ENCODE measurements at regions not wholly inside any gene's neighbourhood (a gene's known extent, or its start where the extent isn't known, plus 50 kb on each side); places are given as distances from the start of the nearest gene placed in this dataset.
"Not testable (repeated sequence)": the region's sequence is repeated elsewhere in the genome, so short reads cannot be mapped to it uniquely, and the experiment has no call there.

GRCh38 chr15:20303248-20304171 is 238.1 kb downstream of the GOLGA6L6 start:
- H3K9me3 ChIP-seq (replicated peaks); H3K4me1 ChIP-seq (replicated peaks); H3K36me3 ChIP-seq; H3K27me3 ChIP-seq (replicated peaks); H3K4me3 ChIP-seq; DNase-seq (ENCODE audit: low read depth in 1 of 2, low spot score in 2 of 2); H3K27ac ChIP-seq: not testable (repeated sequence)

GRCh38 chr15:20302141-20303069 is 239.2 kb downstream of the GOLGA6L6 start:
- not testable (repeated sequence) for DNase-seq (ENCODE audit: low read depth in 1 of 2, low spot score in 2 of 2); H3K27ac ChIP-seq; H3K9me3 ChIP-seq (replicated peaks); H3K27me3 ChIP-seq (replicated peaks); H3K4me3 ChIP-seq; H3K4me1 ChIP-seq (replicated peaks); H3K36me3 ChIP-seq

GRCh38 chr15:20301471-20302081 is 240.0 kb downstream of the GOLGA6L6 start:
- not testable (repeated sequence) for H3K4me3 ChIP-seq; H3K36me3 ChIP-seq; H3K27ac ChIP-seq; H3K4me1 ChIP-seq (replicated peaks); H3K9me3 ChIP-seq (replicated peaks); DNase-seq (ENCODE audit: low read depth in 1 of 2, low spot score in 2 of 2); H3K27me3 ChIP-seq (replicated peaks)

- not testable (repeated sequence) for H3K9me3 ChIP-seq (replicated peaks); H3K36me3 ChIP-seq; H3K4me1 ChIP-seq (replicated peaks); H3K27ac ChIP-seq; DNase-seq (ENCODE audit: low read depth in 1 of 2, low spot score in 2 of 2); H3K27me3 ChIP-seq (replicated peaks); H3K4me3 ChIP-seq
Observed at GRCh38 chr15:20301041-20301390, 240.6 kb downstream of the GOLGA6L6 start.

- not testable (repeated sequence) for H3K4me1 ChIP-seq (replicated peaks); DNase-seq (ENCODE audit: low read depth in 1 of 2, low spot score in 2 of 2); H3K27me3 ChIP-seq (replicated peaks); H3K9me3 ChIP-seq (replicated peaks); H3K27ac ChIP-seq; H3K36me3 ChIP-seq; H3K4me3 ChIP-seq
Observed at GRCh38 chr15:20300351-20301040, 241.1 kb downstream of the GOLGA6L6 start.

- H3K4me3 ChIP-seq; H3K27ac ChIP-seq; H3K9me3 ChIP-seq (replicated peaks); H3K27me3 ChIP-seq (replicated peaks); DNase-seq (ENCODE audit: low read depth in 1 of 2, low spot score in 2 of 2); H3K4me1 ChIP-seq (replicated peaks); H3K36me3 ChIP-seq: not testable (repeated sequence)
Observed at GRCh38 chr15:20297603-20298123, 243.9 kb downstream of the GOLGA6L6 start.

- H3K27me3 ChIP-seq (replicated peaks); H3K36me3 ChIP-seq; H3K27ac ChIP-seq; H3K4me3 ChIP-seq; H3K9me3 ChIP-seq (replicated peaks); H3K4me1 ChIP-seq (replicated peaks); DNase-seq (ENCODE audit: low read depth in 1 of 2, low spot score in 2 of 2): not testable (repeated sequence)
Observed at GRCh38 chr15:20296261-20296660, 245.3 kb downstream of the GOLGA6L6 start.

- H3K9me3 ChIP-seq (replicated peaks), result no peaks in the 10 kb centered on the region
- no peak overlapping the region for H3K4me3 ChIP-seq
- H3K36me3 ChIP-seq, result no peaks in the 10 kb centered on the region
- no peak for DNase-seq (ENCODE audit: low read depth in 1 of 2, low spot score in 2 of 2)
- H3K4me1 ChIP-seq (replicated peaks), result no peaks in the 10 kb centered on the region
- H3K27me3 ChIP-seq (replicated peaks), result no peaks in the 10 kb centered on the region
- no peak overlapping the region for H3K27ac ChIP-seq
Observed at GRCh38 chr15:20295238-20295811, 246.3 kb downstream of the GOLGA6L6 start.

GRCh38 chr15:20294651-20295237 is 246.9 kb downstream of the GOLGA6L6 start:
- H3K27ac ChIP-seq, result no peak overlapping the region
- H3K4me3 ChIP-seq, result no peak overlapping the region
- H3K9me3 ChIP-seq (replicated peaks), result no peaks in the 10 kb centered on the region
- no peaks in the 10 kb centered on the region for H3K4me1 ChIP-seq (replicated peaks)
- no peak for DNase-seq (ENCODE audit: low read depth in 1 of 2, low spot score in 2 of 2)
- no peaks in the 10 kb centered on the region for H3K27me3 ChIP-seq (replicated peaks)
- H3K36me3 ChIP-seq, result no peaks in the 10 kb centered on the region

- H3K27ac ChIP-seq; DNase-seq (ENCODE audit: low read depth in 1 of 2, low spot score in 2 of 2); H3K4me1 ChIP-seq (replicated peaks); H3K4me3 ChIP-seq; H3K27me3 ChIP-seq (replicated peaks); H3K9me3 ChIP-seq (replicated peaks); H3K36me3 ChIP-seq: not testable (repeated sequence)
Observed at GRCh38 chr15:20292422-20293005, 249.1 kb downstream of the GOLGA6L6 start.

GRCh38 chr15:20291616-20292015 is 250.0 kb downstream of the GOLGA6L6 start:
- not testable (repeated sequence) for H3K27ac ChIP-seq; H3K27me3 ChIP-seq (replicated peaks); H3K9me3 ChIP-seq (replicated peaks); H3K4me3 ChIP-seq; DNase-seq (ENCODE audit: low read depth in 1 of 2, low spot score in 2 of 2); H3K36me3 ChIP-seq; H3K4me1 ChIP-seq (replicated peaks)

- H3K4me1 ChIP-seq (replicated peaks); H3K9me3 ChIP-seq (replicated peaks); H3K27ac ChIP-seq; H3K27me3 ChIP-seq (replicated peaks); H3K36me3 ChIP-seq; H3K4me3 ChIP-seq; DNase-seq (ENCODE audit: low read depth in 1 of 2, low spot score in 2 of 2): not testable (repeated sequence)
Observed at GRCh38 chr15:20290606-20291005, 251.0 kb downstream of the GOLGA6L6 start.

All from SJSA1 (cell line).